ENCODE measurements at regions not wholly inside any gene's neighbourhood (a gene's known extent, or its start where the extent isn't known, plus 50 kb on each side); places are given as distances from the start of the nearest gene placed in this dataset.

- TF ChIP-seq, protein P1, sequence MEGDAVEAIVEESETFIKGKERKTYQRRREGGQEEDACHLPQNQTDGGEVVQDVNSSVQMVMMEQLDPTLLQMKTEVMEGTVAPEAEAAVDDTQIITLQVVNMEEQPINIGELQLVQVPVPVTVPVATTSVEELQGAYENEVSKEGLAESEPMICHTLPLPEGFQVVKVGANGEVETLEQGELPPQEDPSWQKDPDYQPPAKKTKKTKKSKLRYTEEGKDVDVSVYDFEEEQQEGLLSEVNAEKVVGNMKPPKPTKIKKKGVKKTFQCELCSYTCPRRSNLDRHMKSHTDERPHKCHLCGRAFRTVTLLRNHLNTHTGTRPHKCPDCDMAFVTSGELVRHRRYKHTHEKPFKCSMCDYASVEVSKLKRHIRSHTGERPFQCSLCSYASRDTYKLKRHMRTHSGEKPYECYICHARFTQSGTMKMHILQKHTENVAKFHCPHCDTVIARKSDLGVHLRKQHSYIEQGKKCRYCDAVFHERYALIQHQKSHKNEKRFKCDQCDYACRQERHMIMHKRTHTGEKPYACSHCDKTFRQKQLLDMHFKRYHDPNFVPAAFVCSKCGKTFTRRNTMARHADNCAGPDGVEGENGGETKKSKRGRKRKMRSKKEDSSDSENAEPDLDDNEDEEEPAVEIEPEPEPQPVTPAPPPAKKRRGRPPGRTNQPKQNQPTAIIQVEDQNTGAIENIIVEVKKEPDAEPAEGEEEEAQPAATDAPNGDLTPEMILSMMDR (IDR thresholded peaks at IDR 0.05) = no peak
- ATAC-seq (ENCODE audit: low FRiP score) (no peak), DNase-seq (ENCODE audit: low spot score) (no peak)
These were observed 468.2 kb upstream of the KIF2A start for GRCh38 chr5:61837788-61838187.

GRCh38 chr5:61840361-61840760, 465.6 kb upstream of the KIF2A start:
- TF ChIP-seq, protein P1 (IDR thresholded peaks at IDR 0.05) = no peak
- ATAC-seq (ENCODE audit: low FRiP score) = no peak
- DNase-seq (ENCODE audit: low spot score) = no peak

GRCh38 chr5:61842840-61843239, 463.2 kb upstream of the KIF2A start:
- ATAC-seq (ENCODE audit: low FRiP score) = no peak
- no peak for DNase-seq (ENCODE audit: low spot score)
- TF ChIP-seq, protein P1 (IDR thresholded peaks at IDR 0.05) = no peak

DNA sequence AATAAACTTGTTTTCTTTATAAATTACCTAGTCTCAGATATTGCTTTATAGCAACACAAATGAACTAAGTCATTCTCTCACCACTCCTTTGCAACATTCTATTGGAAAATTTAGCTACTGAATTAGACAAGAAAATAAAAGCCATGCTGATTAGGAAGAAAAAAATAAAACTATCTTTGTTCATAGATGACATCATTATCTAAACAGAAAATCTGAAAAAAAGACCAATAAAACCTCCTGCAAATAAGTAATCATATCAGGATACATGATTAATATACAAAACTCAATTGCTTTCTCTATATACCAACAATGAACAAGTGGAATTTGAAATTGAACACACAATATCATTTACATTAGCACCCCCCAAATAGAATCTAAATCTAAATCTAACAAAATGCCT, 455.3 kb upstream of the KIF2A start:
- no peak for ATAC-seq (ENCODE audit: low FRiP score)
- TF ChIP-seq, protein P1 (IDR thresholded peaks at IDR 0.05) = no peak
- no peak for DNase-seq (ENCODE audit: low spot score)

DNA sequence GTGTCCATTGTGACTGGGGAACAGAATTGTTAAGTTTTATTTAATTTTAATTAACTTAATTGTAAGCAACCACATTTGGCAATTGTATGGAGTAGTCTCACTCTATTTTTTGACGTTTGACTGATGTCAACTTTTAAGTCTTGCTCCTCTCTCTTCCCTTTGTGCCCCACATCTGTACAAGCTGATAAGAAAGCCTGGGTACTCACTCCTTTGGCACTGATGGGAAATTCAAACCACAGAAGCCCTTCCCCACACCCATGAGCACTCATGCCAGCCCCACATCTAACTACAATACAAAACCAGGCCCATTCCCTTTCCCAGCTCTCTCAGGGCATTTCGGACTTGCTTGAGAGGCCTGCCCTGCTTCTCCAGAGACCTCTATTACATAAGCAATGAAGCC, 451.5 kb upstream of the KIF2A start:
- ATAC-seq (ENCODE audit: low FRiP score) = no peak
- TF ChIP-seq, protein P1 (IDR thresholded peaks at IDR 0.05) = no peak

DNA sequence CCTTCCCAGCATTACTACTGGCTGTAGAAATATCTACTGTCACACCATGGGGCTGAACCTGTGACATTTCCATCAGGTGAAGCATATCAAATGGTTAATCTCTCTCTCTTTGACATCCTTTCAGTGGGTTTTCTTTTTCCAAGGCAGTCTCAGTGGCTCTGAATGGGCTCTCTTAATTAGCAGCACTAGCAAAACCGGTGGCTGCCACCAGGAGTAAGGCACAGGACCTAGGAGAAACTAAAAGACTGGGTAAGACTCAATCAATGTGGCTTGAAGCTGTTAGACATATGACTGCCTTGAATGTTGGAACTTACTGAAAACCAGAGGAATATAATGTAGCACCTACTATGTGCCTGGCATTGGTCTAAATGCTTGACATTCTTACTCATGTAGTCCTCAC, 445.0 kb upstream of the KIF2A start:
- DNase-seq (ENCODE audit: low spot score) (no peak), ATAC-seq (ENCODE audit: low FRiP score) (no peak)
- TF ChIP-seq, protein P1 (IDR thresholded peaks at IDR 0.05) = no peak

More for the DNA sequence above, 451.5 kb upstream of the KIF2A start:
- DNase-seq (ENCODE audit: low spot score) = no peak

- TF ChIP-seq, protein P1 (IDR thresholded peaks at IDR 0.05) = no peak
- DNase-seq (ENCODE audit: low spot score) (no peak), ATAC-seq (ENCODE audit: low FRiP score) (no peak)
These were observed 439.1 kb upstream of the KIF2A start for GRCh38 chr5:61866930-61867329.
